ENCODE measurements at regions not wholly inside any gene's neighbourhood (a gene's known extent, or its start where the extent isn't known, plus 50 kb on each side); places are given as distances from the start of the nearest gene placed in this dataset.

DNA sequence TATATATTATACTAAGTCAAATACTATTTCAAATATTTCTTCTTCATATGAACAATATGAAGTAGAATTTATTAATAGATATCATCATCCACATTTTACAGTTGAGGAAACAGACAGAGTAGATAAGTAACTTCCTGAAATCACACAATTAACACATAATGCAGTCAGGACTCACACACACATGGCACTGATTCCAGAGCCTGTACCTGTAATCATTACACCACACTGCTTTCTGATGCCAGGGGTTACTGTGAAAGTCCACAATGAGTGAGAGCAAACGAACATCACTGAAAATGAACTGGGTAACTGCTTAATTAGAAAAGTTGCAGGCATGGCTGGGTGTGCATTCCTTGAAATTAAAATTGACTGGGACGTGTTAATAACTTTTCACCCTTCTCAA lies 169.3 kb upstream of the IFNG-AS1 start:
- Histone ChIP-seq H3K4me1 (ENCODE audit: control insufficient read depth, insufficient read depth, low read length) (no peaks in the 10 kb centered on the region), H3K4me3 (ENCODE audit: low read depth, low read length) (no peak overlapping the region), H3K36me3 (ENCODE audit: control insufficient read depth in 2 of 2, insufficient read depth in 1 of 2, low read length in 2 of 2) (no peaks in the 10 kb centered on the region), H3K9me3 (ENCODE audit: control insufficient read depth, insufficient read depth, low read depth, low read length) (no peaks in the 10 kb centered on the region), H3K27ac (ENCODE audit: extremely low read depth, low read depth, low read length) (no peak overlapping the region)
- ChIA-PET CTCF (interaction anchor here (0.7 kb wide), 1 partner anchor 12 kb away, joined by 3 read pairs; no protein-coding TSS in a partner anchor), POLR2A (no interaction called here)
- TF ChIP-seq, protein P1, sequence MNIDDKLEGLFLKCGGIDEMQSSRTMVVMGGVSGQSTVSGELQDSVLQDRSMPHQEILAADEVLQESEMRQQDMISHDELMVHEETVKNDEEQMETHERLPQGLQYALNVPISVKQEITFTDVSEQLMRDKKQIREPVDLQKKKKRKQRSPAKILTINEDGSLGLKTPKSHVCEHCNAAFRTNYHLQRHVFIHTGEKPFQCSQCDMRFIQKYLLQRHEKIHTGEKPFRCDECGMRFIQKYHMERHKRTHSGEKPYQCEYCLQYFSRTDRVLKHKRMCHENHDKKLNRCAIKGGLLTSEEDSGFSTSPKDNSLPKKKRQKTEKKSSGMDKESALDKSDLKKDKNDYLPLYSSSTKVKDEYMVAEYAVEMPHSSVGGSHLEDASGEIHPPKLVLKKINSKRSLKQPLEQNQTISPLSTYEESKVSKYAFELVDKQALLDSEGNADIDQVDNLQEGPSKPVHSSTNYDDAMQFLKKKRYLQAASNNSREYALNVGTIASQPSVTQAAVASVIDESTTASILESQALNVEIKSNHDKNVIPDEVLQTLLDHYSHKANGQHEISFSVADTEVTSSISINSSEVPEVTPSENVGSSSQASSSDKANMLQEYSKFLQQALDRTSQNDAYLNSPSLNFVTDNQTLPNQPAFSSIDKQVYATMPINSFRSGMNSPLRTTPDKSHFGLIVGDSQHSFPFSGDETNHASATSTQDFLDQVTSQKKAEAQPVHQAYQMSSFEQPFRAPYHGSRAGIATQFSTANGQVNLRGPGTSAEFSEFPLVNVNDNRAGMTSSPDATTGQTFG (tag by site-specific recombination; IDR thresholded peaks at IDR 0.05; ENCODE audit: borderline replicate concordance): no peak
- no peak for TF ChIP-seq TCF7L2 (IDR thresholded peaks at IDR 0.05; ENCODE audit: borderline replicate concordance, low read depth, low read length)
- TF ChIP-seq ZSCAN16 (tag by site-specific recombination; IDR thresholded peaks at IDR 0.05): no peak
- TF ChIP-seq ZBTB1 (tag by site-specific recombination; IDR thresholded peaks at IDR 0.05): no peak
- no peak for TF ChIP-seq KLF1 (tag by site-specific recombination; IDR thresholded peaks at IDR 0.05)

DNA sequence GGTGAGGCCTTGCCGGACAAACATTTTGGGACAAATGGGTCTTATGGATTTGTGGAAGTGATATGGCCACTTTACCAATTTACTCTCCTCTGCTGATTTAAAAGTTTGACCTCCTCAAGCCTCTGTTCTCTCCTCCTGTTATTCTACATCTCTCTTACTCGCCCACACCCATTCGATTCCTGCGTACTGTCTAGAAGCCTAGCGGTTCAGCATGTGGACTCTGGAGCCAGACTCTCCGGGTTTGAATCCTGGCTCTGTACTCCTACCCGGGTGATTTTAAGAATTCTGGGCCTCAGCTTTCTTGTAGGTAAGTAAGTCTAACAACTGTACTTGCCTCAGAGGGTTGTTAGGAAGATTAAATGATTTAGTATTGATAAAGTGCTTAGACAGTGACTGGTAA lies 168.6 kb upstream of the IFNG-AS1 start:
- no peak for TF ChIP-seq ZXDB (tag by site-specific recombination; IDR thresholded peaks at IDR 0.05)
- no peak for TF ChIP-seq ZNF366 (tag by site-specific recombination; conservative IDR thresholded peaks at IDR 0.05)
- no peak for TF ChIP-seq ZNF529 (tag by site-specific recombination; IDR thresholded peaks at IDR 0.05; ENCODE audit: insufficient replicate concordance)
- TF ChIP-seq ZNF544 (tag by site-specific recombination; IDR thresholded peaks at IDR 0.05): no peak
- no peak for TF ChIP-seq ZNF585B (tag by site-specific recombination; IDR thresholded peaks at IDR 0.05)
- no peak for TF ChIP-seq ZNF24 (tag by site-specific recombination; IDR thresholded peaks at IDR 0.05)
- no peak for TF ChIP-seq ZFP3 (tag by site-specific recombination; IDR thresholded peaks at IDR 0.05; ENCODE audit: low read depth)
- no peak for TF ChIP-seq MZF1 (tag by site-specific recombination; IDR thresholded peaks at IDR 0.05; ENCODE audit: borderline replicate concordance)
- TF ChIP-seq, protein P2, sequence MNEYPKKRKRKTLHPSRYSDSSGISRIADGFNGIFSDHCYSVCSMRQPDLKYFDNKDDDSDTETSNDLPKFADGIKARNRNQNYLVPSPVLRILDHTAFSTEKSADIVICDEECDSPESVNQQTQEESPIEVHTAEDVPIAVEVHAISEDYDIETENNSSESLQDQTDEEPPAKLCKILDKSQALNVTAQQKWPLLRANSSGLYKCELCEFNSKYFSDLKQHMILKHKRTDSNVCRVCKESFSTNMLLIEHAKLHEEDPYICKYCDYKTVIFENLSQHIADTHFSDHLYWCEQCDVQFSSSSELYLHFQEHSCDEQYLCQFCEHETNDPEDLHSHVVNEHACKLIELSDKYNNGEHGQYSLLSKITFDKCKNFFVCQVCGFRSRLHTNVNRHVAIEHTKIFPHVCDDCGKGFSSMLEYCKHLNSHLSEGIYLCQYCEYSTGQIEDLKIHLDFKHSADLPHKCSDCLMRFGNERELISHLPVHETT (tag by site-specific recombination; IDR thresholded peaks at IDR 0.05): no peak
- TF ChIP-seq, protein P3, sequence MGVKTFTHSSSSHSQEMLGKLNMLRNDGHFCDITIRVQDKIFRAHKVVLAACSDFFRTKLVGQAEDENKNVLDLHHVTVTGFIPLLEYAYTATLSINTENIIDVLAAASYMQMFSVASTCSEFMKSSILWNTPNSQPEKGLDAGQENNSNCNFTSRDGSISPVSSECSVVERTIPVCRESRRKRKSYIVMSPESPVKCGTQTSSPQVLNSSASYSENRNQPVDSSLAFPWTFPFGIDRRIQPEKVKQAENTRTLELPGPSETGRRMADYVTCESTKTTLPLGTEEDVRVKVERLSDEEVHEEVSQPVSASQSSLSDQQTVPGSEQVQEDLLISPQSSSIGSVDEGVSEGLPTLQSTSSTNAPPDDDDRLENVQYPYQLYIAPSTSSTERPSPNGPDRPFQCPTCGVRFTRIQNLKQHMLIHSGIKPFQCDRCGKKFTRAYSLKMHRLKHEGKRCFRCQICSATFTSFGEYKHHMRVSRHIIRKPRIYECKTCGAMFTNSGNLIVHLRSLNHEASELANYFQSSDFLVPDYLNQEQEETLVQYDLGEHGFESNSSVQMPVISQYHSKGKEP (tag by site-specific recombination; IDR thresholded peaks at IDR 0.05): no peak
- no peak for TF ChIP-seq ZNF416 (tag by site-specific recombination; IDR thresholded peaks at IDR 0.05)
- no peak for TF ChIP-seq ZNF354C (tag by site-specific recombination; IDR thresholded peaks at IDR 0.05; ENCODE audit: borderline replicate concordance, low read depth)
- no peak for TF ChIP-seq ZNF114 (tag by site-specific recombination; IDR thresholded peaks at IDR 0.05)
- TF ChIP-seq ZNF155 (tag by site-specific recombination; IDR thresholded peaks at IDR 0.05): no peak
- no peak for TF ChIP-seq SCRT1 (tag by site-specific recombination; IDR thresholded peaks at IDR 0.05; ENCODE audit: borderline replicate concordance)
- TF ChIP-seq, protein P4, sequence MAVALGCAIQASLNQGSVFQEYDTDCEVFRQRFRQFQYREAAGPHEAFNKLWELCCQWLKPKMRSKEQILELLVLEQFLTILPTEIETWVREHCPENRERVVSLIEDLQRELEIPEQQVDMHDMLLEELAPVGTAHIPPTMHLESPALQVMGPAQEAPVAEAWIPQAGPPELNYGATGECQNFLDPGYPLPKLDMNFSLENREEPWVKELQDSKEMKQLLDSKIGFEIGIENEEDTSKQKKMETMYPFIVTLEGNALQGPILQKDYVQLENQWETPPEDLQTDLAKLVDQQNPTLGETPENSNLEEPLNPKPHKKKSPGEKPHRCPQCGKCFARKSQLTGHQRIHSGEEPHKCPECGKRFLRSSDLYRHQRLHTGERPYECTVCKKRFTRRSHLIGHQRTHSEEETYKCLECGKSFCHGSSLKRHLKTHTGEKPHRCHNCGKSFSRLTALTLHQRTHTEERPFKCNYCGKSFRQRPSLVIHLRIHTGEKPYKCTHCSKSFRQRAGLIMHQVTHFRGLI (tag by site-specific recombination; IDR thresholded peaks at IDR 0.05): no peak
- Histone ChIP-seq H3K36me3 (ENCODE audit: control insufficient read depth in 2 of 2, insufficient read depth in 1 of 2, low read length in 2 of 2) (no peaks in the 10 kb centered on the region), H3K4me3 (ENCODE audit: low read depth, low read length) (no peak overlapping the region), H3K27ac (ENCODE audit: extremely low read depth, low read depth, low read length) (no peak overlapping the region), H3K9me3 (ENCODE audit: control insufficient read depth, insufficient read depth, low read depth, low read length) (no peaks in the 10 kb centered on the region), H3K4me1 (ENCODE audit: control insufficient read depth, insufficient read depth, low read length) (no peaks in the 10 kb centered on the region)
- POLR2A ChIA-PET: no interaction called here
- CTCF ChIA-PET: interaction anchor here (0.7 kb wide), 1 partner anchor 12 kb away, joined by 3 read pairs; no protein-coding TSS in a partner anchor

Data from HEK293 (cell line).